Activated B cell treated with CpG ODN at 0.5 μM for 24 hours (primary cell): ENCODE measurements at regions not wholly inside any gene's neighbourhood (a gene's known extent, or its start where the extent isn't known, plus 50 kb on each side); places are given as distances from the start of the nearest gene placed in this dataset.

Experiments used
- ATAC-seq: fragments of 200-7000 bp; cut with Tn5 transposase; one replicate; pipeline ENCODE4 v1.10.0; 2021; ENCODE audit warnings: low read depth, mild to moderate bottlenecking, moderate library complexity
- CTCF ChIA-PET: fragments of 350-600 bp; sonication (Branson Sonifier 250); formaldehyde crosslinking; loops from one replicate; lab custom pipeline; 2021; ENCODE audit warnings: antibody characterized with exemption; lab: Charles Lee
- POLR2A ChIA-PET: fragments of 350-600 bp; sonication (Branson Sonifier 250); formaldehyde crosslinking; loops from one replicate; lab custom pipeline; 2021; ENCODE audit warnings: antibody characterized with exemption; lab: Charles Lee
- DNase-seq: peaks from one replicate; pipeline ENCODE4 v3.0.0; 2022
- H3K27ac Mint-ChIP-seq: one replicate; pipeline ENCODE4 v1.8.0; 2020; ENCODE audit warnings: mixed read lengths
- H3K27me3 Mint-ChIP-seq: one replicate; pipeline ENCODE4 v1.8.0; 2021; ENCODE audit warnings: mixed read lengths
- H3K36me3 Mint-ChIP-seq: one replicate; pipeline ENCODE4 v1.8.0; 2021; ENCODE audit warnings: low read depth, mixed read lengths
- H3K4me1 Mint-ChIP-seq: one replicate; pipeline ENCODE4 v1.8.0; 2021; ENCODE audit warnings: mixed read lengths
- H3K4me3 Mint-ChIP-seq: one replicate; pipeline ENCODE4 v1.8.0; 2020; ENCODE audit warnings: mild to moderate bottlenecking, mixed read lengths
- H3K9me3 Mint-ChIP-seq: one replicate; pipeline ENCODE4 v1.8.0; 2020; ENCODE audit warnings: mixed read lengths
- intact Hi-C: fragments of 100-400 bp; cut with micrococcal nuclease; formaldehyde crosslinking; loops from one replicate; pipeline ENCODE4 v1.15.1; 2024
- TF ChIP-seq, protein P1 (sequence below): fragments of 200-600 bp; IDR thresholded peaks from one replicate; pipeline ENCODE4 v1.8.0; 2022; ENCODE audit warnings: antibody characterized with exemption, mild to moderate bottlenecking

DNA sequence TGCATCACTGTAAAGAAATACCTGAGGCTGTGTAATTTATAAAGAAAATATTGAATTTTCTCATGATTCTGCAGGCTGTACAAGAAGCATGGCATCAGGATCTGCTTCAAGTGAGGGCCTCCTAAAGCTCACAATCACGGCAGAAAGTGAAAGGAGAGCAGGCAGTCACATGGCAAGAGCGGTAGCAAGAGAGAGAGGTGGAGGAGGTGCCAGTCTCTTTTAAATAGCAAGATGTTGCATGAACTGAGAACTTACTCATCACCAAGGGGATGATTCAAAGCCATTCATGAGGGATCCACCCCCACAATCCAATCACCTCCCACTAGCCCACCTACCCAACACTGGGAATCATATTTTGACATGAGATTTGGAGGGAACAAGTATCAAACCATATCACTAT lies 184.5 kb upstream of the PAPPA start:
- Mint-ChIP-seq H3K4me1 (no peaks in the 10 kb centered on the region), H3K27me3 (no peaks in the 10 kb centered on the region), H3K4me3 (no peak overlapping the region), H3K27ac (no peak overlapping the region), H3K36me3 (no peaks in the 10 kb centered on the region), H3K9me3 (no peaks in the 10 kb centered on the region)
- intact Hi-C loops, result no loop called here
- CTCF ChIA-PET, result no interaction called here
- POLR2A ChIA-PET, result no interaction called here
- no peak for ATAC-seq
- no peak for DNase-seq
- TF ChIP-seq, protein P1, sequence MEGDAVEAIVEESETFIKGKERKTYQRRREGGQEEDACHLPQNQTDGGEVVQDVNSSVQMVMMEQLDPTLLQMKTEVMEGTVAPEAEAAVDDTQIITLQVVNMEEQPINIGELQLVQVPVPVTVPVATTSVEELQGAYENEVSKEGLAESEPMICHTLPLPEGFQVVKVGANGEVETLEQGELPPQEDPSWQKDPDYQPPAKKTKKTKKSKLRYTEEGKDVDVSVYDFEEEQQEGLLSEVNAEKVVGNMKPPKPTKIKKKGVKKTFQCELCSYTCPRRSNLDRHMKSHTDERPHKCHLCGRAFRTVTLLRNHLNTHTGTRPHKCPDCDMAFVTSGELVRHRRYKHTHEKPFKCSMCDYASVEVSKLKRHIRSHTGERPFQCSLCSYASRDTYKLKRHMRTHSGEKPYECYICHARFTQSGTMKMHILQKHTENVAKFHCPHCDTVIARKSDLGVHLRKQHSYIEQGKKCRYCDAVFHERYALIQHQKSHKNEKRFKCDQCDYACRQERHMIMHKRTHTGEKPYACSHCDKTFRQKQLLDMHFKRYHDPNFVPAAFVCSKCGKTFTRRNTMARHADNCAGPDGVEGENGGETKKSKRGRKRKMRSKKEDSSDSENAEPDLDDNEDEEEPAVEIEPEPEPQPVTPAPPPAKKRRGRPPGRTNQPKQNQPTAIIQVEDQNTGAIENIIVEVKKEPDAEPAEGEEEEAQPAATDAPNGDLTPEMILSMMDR, result no peak

DNA sequence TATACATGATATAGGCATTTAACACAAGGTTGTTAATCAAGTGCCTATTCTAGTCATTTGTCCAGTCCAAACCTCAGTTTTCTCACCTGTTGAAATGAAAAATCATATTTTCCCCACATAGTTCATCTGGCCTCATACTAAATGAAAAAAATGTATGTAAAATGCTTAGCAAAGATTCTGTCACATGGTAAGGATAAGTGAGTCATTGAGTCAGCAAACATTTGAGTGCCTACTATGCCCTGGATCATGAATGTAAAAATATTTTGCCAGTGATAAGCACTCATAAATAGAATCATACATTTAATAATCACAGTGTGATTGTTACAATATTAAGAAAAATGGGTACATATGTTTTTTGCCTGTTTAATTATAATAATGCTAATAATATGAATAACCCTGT lies 181.2 kb upstream of the PAPPA start:
- no peaks in the 10 kb centered on the region for H3K4me1 Mint-ChIP-seq
- no peak overlapping the region for H3K4me3 Mint-ChIP-seq
- H3K27ac Mint-ChIP-seq, result no peak overlapping the region
- POLR2A ChIA-PET, result no interaction called here
- TF ChIP-seq, protein P1, result no peak
- no peaks in the 10 kb centered on the region for H3K36me3 Mint-ChIP-seq
- intact Hi-C loops, result no loop called here
- no peak for DNase-seq
- CTCF ChIA-PET, result no interaction called here
- no peak for ATAC-seq
- H3K27me3 Mint-ChIP-seq, result no peaks in the 10 kb centered on the region
- peaks cover 2% of the 10 kb centered on the region for H3K9me3 Mint-ChIP-seq

DNA sequence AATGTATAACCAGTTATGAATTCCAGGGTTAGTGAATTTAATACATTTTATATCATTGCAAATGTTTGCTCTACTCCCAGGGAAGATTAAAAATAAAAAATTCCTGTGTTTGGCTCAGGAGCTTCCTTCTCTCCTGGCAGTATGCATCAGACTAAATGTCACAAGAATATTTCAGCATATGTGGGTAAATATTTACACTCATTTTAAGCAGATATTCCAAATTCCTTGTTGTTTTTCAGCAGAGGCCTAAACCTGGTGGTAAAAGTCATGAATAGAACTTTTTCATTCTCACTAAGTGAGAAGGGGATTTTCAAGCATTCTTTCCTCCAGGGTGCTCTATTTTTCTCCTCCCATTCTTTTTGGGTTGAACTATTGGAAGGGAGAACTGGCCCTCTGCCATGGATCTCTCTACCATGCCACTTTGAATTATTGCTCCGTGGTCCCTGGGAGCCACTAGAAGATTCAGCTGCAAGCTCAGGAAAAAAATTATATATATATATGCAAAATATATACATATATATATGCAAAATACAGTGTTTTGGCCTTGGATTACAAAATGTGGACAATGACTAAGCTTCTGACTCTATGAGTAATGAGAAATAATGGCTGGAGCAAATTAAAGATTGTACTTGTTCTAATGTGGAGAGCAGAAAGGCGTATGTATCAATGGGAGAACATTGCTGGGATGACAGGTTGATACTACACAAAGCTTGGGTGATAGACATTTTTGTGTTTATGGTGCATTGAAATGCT lies 180.6 kb upstream of the PAPPA start:
- TF ChIP-seq, protein P1, result no peak
- no peak overlapping the region for H3K4me3 Mint-ChIP-seq
- no peaks in the 10 kb centered on the region for H3K4me1 Mint-ChIP-seq
- no peak overlapping the region for H3K27ac Mint-ChIP-seq
- H3K36me3 Mint-ChIP-seq, result no peaks in the 10 kb centered on the region
- H3K9me3 Mint-ChIP-seq, result peaks cover 2% of the 10 kb centered on the region
- ChIA-PET POLR2A (no interaction called here), CTCF (no interaction called here)
- ATAC-seq (no peak), DNase-seq (no peak)
- intact Hi-C loops, result no loop called here
- no peaks in the 10 kb centered on the region for H3K27me3 Mint-ChIP-seq

DNA sequence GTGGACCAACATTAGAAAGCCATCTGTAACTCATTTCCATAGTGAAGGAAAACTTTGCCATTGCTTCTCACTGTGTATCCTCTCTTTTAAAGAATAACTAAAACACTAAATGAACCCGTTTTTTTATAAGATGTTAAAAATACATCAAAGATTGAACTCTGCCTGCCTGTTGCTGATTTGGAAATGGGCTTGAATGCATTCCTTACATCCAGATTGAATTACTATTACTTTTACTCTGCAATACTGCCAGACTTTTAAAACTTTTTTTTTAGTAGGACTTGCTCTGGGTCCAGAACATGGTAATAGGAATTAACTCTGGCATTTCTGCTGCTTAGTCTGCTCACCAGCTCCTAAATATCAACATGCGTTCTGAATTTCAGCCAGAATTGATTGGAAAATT lies 176.8 kb upstream of the PAPPA start:
- H3K27me3 Mint-ChIP-seq, result no peaks in the 10 kb centered on the region
- H3K27ac Mint-ChIP-seq, result no peak overlapping the region
- TF ChIP-seq, protein P1, result no peak
- CTCF ChIA-PET, result no interaction called here
- H3K36me3 Mint-ChIP-seq, result no peaks in the 10 kb centered on the region
- H3K9me3 Mint-ChIP-seq, result peaks cover 2% of the 10 kb centered on the region
- DNase-seq, result no peak
- no peaks in the 10 kb centered on the region for H3K4me1 Mint-ChIP-seq
- no peak overlapping the region for H3K4me3 Mint-ChIP-seq
- intact Hi-C loops, result no loop called here
- ATAC-seq, result no peak
- POLR2A ChIA-PET, result no interaction called here

DNA sequence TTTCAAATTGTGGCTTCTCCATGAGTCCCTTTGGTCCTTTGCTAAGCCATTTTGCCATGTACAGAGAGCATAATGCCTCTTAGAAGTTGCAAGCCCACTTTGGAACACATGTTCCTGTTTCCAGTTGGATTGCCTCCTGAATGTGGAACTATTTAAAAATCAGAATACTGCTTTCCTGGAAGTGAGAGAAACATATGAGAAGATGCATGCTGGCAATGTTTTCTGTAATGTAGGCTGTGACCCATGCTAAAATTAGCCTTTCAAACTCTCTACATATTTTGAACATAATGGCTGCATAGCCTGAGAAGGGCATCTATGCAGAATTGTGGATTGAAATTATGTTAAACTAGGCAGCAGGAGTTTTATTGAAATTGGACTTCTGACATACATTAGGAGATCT lies 175.5 kb upstream of the PAPPA start:
- TF ChIP-seq, protein P1, result no peak
- Mint-ChIP-seq H3K4me1 (no peaks in the 10 kb centered on the region), H3K27me3 (no peaks in the 10 kb centered on the region), H3K36me3 (no peaks in the 10 kb centered on the region), H3K9me3 (peaks cover 2% of the 10 kb centered on the region), H3K4me3 (no peak overlapping the region), H3K27ac (no peak overlapping the region)
- DNase-seq (no peak), ATAC-seq (no peak)
- ChIA-PET CTCF (no interaction called here), POLR2A (no interaction called here)
- intact Hi-C loops, result no loop called here
